HG02798 (cell line): ENCODE measurements at regions not wholly inside any gene's neighbourhood (a gene's known extent, or its start where the extent isn't known, plus 50 kb on each side); places are given as distances from the start of the nearest gene placed in this dataset.

ENCODE experiments used
- ATAC-seq: cut with Tn5 transposase; IDR thresholded peaks from one replicate; pipeline ENCODE4 v1.9.1; 2021; ENCODE audit warnings: mild to moderate bottlenecking; ENCODE audit not compliant: unreplicated experiment, poor library complexity

GRCh38 chr11:115916608-115917007 is 412.4 kb upstream of the CADM1 start:
- no peak for ATAC-seq

DNA sequence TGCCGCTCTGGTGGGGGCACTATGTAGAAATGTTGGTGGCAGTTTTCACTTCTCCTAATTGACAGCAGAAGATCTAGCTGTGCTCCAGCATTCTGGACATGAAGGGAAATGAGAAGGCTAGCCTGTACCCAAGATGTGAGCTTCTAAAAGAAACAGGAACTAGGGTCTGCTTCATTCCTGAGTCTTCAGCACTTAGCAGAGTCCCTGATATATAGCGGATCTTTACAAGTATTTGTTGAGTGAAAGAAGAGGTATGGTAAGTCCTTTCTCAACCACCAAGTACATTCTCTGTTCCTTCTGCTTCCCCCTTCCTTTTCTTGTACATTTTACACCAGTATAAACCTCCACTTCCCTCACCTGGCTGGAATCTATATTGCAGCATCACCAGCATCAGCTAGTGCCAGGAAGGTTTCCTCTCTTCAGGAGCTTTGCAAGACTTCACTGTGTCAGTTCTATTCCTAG is 408.3 kb upstream of the CADM1 start:
- ATAC-seq = peak; percentile 69

GRCh38 chr11:115911613-115912346 is 407.6 kb upstream of the CADM1 start:
- ATAC-seq = no peak

DNA sequence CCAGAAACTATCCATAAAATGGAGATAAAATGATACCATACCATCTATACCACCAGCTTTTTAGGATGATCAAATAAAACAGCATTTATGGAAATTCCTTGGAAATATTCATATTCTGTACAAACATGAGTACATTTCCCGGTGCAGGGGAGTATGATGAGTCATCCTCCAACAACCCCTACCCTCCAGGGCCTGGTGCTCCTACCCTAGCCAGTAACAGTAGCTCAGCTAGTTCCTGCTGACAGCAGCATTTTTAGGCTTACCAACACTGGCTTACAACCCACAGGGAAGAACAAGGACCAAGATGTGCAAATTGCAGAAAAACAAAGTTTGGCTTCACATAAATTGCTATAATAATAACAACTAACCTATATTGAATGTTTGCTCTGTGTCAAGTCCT is 406.2 kb upstream of the CADM1 start:
- no peak for ATAC-seq

- no peak for ATAC-seq
These were observed 402.0 kb upstream of the CADM1 start for GRCh38 chr11:115906171-115906570.

DNA sequence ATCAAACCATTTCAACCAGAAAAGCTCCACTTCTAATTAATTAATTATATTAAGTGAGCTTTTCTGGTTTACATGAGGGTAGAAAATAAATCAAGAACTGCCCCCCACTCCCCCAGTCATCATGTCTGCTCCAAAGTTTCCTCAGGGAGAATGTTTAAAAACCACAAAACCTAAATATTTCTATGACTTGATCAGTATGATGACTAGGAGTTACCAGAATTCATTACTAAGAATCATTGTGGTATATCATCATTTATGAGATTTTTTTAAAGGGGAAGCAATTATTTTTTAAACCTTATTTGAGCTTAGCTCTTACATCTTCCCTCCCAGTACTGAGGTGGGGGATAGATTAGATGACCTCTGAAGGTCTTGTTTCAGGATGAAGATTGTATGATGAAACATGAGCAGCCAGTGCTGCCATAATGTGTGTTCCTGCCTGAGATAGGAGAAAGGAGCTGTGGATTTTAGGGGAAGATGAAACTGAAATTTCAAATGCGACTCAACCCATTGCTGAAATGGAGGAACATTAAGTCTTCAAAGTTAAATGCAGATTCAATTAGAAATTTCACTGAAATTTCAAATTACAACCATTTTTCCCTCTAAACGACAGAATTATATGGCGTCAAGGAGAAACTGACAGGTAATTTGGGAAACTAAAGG is 401.3 kb upstream of the CADM1 start:
- no peak for ATAC-seq

DNA sequence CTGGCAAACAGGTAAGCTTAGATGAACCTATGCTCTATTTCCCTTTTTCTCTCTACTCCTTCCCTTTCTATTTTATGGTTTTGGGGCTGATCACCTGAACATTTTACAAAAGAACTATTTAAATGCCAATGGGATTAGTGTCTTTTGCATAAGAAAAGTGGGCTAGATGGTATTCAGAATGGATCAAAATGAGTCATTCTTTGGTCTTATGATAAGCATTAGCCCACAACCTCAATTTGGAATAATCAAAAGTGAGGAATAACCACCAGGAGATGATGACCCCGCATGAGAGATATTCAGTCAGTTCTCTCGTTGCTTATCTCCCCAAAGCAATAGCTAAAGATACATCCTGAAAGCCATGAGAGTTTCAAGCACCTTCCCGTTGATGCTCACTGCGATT is 399.0 kb upstream of the CADM1 start:
- no peak for ATAC-seq

DNA sequence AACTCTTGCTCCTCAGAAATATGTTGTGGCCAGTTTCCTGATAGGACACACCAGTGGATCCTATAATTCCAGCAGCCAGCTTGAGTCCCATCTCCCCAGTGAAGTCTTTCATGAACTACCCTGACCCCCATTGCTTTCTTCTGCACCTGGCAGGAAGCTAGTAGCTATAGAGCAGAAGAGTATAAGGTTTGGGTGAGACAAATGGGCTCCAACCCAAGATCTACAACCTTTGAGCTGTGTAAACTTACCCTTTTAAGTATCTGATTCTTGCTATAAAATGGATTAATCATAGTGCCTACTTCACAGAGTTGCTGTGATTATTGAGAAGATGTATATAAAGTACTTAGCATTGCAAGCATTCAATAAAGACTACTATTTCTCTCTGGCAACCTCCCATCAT is 396.9 kb upstream of the CADM1 start:
- ATAC-seq = no peak

GRCh38 chr11:115900111-115900510 is 395.9 kb upstream of the CADM1 start:
- ATAC-seq = no peak

DNA sequence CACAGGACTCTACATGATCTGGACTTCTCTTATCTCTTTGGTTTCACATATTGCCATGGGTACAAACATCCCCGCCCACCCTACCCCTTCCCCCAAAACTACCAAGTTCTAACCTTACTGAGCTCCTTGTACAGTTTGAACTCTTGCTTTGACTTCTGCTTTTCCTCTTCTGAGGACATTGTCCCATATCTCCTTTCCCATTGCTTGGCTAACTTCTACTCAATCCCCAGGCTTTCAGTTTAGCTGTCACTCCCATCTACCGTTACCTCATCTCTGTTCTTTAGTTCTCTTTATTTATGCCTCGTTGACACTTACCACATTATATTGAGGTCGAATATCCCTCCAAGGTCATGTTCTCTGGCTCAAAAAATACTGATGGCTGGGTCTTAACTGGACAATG is 393.5 kb upstream of the CADM1 start:
- ATAC-seq = no peak

GRCh38 chr11:115896084-115896483 is 391.9 kb upstream of the CADM1 start:
- ATAC-seq = no peak

GRCh38 chr11:115895594-115895993 is 391.4 kb upstream of the CADM1 start:
- no peak for ATAC-seq

- no peak for ATAC-seq
These were observed 390.0 kb upstream of the CADM1 start for GRCh38 chr11:115894176-115894575.

DNA sequence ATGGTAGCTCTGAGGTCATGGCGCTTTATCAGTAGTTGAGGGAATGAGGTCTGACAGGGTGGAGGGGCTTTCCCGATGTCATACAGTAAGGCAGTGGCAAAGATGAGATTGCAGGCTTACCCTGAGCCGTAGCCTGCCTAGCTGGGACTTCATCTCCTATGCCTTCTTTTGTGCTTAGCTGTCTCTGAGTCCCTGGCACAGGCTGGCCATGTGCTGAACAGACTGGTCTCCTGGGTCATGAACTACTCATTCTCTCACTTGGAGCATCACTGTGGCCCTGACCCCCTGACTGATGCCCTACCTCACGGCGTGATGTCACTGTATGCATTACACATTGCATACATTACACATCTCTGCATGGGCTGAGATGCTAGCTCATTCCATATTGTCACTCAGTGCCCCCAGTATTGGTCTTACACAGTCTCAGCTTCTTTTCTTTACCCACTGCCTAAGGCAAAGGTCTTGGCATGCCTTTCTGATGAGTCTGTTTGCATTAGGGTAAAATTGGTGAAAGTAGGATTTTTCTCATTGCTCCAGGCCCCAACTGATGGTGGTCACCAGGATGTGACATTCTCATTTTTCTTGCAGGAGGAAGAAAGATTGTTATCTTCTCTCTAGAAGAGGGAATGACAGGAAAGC is 389.4 kb upstream of the CADM1 start:
- ATAC-seq = no peak

- ATAC-seq = no peak
These were observed 387.8 kb upstream of the CADM1 start for GRCh38 chr11:115892016-115892415.

GRCh38 chr11:115891581-115891980 is 387.4 kb upstream of the CADM1 start:
- no peak for ATAC-seq

GRCh38 chr11:115890500-115890899 is 386.3 kb upstream of the CADM1 start:
- ATAC-seq = no peak

- no peak for ATAC-seq
These were observed 385.5 kb upstream of the CADM1 start for GRCh38 chr11:115889712-115890111.

DNA sequence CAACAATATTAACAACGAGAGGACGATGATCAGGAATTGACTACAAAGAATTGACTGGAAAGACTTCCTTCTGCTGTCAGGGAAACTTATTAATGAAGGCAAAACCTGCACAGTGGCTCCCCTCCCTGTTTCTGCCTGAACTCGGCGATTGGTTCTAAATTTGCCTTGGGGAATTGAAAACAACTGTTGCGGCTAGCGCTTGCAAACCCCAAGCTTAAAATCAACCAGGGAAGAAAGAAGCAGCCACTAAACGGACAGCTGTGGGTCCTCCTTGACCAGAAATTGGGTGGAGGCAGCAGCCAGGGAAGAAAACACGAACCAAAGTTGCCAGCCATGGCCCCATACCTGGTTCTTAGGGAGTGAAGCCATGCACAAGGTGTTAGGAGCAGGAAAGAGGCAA is 383.5 kb upstream of the CADM1 start:
- no peak for ATAC-seq

DNA sequence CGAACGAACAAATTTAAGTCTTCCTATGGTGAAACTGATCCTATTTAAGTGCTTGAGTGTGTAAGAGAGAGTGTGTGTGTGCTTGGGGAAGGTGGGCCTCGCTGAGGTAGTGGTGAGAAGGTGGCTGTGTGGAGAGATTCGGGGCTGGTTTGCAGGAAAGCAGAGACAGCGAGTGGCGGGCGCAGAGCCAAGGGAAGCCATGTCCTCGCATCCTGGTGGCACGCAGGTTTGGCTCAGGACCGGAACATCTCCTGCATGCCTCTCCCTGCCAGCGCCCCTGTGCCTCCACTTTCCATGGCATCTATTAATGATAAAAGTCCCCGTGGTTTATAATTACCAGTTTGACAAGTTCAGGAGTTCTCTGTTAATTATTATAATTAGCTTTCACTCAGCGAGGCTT is 383.1 kb upstream of the CADM1 start:
- no peak for ATAC-seq

- no peak for ATAC-seq
These were observed 382.2 kb upstream of the CADM1 start for GRCh38 chr11:115886422-115886733.
